OCI-M2 (cell line): ENCODE measurements at regions not wholly inside any gene's neighbourhood (a gene's known extent, or its start where the extent isn't known, plus 50 kb on each side); places are given as distances from the start of the nearest gene placed in this dataset.

Experiments
- DNase-seq: peaks from one replicate; lab custom pipeline; 2025; ENCODE audit not compliant: unreplicated experiment; lab: John Stamatoyannopoulos, UW

DNA sequence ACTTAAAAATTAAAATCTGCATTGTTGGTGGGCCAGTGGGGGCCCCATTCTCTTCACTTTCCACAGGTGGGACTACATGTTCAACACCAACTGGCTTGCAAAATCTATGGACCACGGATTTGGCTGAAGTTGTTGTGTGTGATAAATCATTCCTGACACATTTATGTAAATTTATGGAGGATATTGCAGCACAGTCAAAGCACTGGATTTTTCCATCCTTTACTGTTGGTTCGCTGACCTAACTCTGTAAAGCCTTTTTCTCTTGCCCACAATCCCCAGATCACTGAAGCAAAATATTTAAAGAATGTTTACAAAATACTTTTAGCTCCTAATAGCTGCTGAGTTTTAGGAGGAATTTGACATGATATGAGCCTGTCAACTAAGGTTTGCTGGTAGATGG, 219.7 kb upstream of the PRICKLE1 start:
- DNase-seq = no peak

DNA sequence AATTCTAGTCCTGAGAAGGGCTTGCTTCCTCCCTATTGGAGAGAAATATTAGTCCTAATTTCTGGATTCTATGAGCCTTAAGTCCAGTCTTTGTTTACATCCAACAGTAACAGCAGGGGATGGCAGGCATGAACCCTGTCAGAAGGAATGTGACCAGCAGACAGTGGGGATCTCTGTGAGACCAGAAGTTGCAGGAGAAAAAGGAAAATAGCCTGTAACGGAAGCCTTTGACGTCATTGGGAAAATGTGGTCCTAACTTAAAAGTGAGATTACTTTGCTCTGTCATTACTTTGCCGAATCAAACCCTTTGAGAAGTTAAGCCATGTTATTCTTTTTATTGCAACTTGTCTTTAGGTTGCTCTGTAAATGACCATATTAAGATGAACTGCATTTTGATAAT, 218.2 kb upstream of the PRICKLE1 start:
- DNase-seq = no peak

DNA sequence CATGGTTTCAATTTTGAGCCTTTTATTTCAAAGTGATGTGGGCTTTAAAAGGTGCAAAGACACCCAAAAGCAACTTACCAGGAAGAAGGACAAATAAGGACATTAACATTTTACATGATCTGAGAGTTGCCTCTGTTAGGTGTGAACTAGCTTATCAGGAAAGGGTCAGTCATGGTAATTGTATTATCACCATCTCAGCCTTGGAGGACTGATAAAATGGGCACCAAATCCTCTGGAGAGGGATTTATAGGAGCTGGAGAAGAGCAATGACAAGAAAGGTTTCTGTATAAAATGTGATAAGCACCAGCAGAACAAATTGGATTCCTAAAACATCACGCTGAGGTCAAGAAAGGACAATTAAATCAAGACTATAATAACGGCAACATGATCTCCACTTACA, 217.7 kb upstream of the PRICKLE1 start:
- DNase-seq = no peak

DNA sequence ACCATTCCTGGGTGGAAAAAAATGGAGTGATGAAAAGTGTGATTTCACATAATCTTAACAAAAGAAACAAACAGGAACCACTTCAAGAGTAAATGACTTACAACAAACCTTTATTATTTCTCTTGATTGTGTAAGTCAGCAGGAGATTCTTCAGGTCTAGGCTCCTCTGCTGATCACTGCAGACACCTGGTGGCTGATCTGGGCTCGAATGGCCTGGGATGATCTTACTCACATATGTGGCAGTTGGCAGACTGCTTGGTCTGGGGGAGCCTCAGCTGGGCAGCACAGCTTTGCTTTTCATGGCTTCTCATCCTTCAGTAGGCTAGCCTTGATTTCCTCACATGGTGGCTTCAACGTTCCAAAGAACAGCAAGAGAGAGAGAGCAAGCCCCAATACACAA, 215.4 kb upstream of the PRICKLE1 start:
- DNase-seq = no peak

DNA sequence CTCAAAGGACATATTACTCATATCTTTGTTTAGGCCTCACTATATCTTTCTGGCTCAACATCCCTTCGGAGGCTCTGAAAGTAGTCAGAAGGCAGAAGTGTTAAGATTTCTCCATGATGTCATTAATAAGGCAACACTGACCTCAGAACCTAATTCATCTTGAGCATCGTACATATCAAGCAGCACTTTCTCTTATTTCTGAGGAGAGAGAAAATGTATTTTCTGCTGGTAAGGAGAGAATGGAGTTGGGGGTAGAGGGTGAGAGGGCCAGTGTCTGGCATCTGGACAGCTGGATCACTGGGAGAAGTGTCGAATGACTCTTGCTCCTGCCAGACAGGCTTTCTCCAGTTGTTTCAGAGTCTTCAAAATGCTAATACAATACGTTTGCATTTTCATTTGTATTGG, 213.2 kb upstream of the PRICKLE1 start:
- no peak for DNase-seq

DNA sequence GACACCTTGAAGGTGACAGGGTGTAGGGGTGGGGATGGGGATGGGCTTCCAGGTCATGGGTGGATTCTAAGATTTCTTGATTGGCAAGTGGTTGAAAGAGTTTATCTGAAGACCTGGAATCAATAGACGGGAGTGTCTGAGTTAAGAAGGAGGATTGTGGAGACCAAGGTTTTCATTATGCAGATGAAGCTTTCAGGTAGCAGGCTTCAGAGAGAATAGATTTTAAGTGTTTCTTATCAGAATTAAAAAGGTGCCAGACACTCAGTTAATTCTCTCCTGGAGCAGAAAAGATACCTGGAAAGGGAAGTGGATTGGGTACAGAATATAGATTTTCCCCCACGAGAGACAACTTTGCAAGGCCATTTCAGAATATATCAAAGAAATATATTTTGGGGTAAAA, 211.7 kb upstream of the PRICKLE1 start:
- no peak for DNase-seq

DNA sequence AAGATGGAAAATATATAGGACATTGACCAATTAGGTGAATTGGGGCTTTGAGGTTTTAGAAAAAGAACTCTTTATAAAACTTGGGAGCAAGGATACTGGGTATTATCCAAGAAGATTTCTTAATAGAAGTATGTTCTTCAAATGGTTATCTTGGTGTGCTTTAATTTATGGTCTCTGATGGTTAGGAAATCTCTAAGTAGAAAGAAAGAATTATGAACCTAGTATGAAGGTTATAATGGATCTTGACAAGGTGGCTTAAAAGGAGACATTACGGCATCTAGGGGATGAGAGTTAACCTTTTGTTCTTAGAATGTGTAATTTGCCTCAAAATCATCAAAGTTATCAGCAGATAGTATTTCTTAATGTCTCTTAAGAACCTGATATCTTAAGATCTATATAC, 210.4 kb upstream of the PRICKLE1 start:
- DNase-seq = no peak

DNA sequence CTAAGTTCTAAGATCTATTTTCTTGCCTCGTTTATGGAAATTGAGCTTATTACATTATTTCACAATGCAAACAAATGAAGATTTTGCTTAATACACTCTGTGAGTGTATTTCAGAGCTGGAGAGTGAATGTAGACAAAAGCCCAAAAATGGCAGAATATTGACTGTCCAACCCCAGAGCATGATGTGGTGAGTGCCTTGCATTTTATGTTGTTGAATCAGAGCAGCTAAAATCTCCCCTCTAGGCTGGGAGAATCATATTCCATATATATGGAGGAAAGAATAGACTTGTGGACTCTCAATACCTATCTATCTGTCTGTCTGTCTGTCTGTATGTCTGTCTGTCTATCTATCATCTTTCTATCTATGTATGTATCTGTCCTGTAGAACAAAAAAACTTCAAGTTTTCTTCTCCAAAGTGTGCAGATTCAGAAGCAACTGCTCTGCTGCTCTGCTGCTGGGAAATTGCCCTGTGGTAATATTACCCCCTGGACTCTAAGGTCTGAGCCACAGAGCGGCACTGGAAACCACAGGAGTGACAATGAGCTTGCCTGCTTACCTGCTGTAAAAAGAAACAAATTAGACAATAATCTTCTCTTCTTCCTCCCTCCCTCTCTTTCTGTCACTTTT, 209.4 kb upstream of the PRICKLE1 start:
- no peak for DNase-seq

DNA sequence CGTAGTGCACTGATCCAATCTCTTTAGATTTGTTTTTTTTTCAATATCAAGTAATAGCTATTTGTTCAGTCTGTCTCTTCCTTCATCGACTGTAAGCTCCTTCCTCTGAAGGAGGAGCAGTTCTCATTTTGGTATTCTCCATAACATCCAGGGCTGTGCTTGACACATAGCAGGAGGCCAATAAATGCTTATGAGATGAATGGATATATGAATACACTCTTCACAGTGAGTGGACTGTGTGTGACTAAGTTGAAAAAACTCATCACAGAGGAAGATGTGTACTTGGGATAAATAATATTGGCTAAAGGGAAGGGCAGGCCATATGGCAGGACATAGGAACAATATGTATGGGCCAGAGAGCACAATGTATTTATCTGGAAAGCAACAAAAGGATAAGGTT, 205.3 kb upstream of the PRICKLE1 start:
- DNase-seq = no peak

DNA sequence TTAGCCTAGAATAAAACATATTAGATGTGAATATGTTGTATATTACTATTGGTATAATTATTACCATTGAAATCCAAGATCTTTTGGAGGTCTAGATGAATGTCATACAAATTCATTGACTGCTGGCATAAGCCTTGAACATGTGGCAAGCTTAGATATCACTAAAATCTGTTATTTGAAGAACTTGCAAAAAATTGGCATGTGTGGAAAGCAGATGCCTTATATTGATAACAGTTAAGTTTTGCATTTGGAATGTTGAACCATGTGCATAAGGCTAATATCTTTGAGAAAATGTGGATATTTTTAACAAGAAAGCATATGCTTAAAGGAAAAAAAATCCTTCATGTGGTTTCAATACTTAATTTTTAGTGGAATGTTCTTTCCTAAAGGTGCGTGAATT, 203.6 kb upstream of the PRICKLE1 start:
- DNase-seq = no peak

DNA sequence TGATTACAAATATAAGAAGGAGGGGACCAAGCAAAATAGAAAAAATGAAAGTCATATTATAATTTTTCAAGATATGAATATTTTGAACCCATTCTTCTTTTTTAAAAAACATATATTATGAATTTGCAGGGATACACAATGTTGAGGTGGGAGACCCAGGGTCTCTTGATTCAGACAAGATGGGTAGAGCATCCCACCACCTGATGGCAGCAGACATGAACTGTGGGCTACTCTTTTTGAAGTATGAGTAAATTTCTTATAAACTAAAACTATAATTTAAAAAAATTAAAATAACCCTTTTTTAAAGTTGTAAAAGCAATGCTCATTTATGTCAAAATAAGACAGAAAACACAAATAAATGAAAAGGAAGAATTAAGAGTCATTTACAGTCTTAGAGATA, 202.7 kb upstream of the PRICKLE1 start:
- DNase-seq = no peak

DNA sequence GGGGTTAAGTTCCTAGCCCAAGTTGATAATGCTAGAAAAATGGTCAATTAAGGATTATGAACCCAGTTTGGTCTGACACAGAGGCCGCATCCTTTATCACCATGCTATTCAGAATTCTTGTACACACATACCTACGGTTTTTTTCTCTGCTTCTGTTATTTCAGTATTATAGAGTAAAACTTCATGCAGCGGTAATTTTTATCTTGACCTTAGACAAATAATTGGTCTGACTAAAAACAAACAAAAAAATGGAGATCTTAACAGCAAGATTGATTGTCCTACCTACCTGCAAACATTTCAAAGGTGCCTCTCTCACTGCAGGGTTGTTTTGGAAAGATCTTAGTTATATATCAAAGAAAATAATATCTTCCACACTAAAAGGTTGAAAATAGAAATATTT, 201.9 kb upstream of the PRICKLE1 start:
- no peak for DNase-seq

DNA sequence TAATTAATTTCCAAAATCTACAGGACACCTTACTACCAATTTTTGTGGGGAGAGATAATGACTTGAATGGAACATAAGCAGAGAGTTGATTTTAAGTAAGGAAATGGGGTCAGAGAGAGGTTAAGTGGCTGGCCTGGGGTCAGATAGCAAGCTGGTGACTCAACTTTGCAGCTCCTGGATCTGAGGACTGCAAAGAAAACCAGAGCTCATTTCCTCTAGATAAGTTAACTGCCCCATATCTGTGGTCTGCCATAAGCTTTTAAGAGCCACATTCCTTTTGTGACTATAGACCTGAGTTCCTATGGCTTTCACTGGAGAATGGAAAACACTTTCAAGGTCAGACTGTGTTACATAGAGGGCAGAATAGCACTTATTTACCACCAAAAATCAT, 201.2 kb upstream of the PRICKLE1 start:
- DNase-seq = peak; percentile 50

DNA sequence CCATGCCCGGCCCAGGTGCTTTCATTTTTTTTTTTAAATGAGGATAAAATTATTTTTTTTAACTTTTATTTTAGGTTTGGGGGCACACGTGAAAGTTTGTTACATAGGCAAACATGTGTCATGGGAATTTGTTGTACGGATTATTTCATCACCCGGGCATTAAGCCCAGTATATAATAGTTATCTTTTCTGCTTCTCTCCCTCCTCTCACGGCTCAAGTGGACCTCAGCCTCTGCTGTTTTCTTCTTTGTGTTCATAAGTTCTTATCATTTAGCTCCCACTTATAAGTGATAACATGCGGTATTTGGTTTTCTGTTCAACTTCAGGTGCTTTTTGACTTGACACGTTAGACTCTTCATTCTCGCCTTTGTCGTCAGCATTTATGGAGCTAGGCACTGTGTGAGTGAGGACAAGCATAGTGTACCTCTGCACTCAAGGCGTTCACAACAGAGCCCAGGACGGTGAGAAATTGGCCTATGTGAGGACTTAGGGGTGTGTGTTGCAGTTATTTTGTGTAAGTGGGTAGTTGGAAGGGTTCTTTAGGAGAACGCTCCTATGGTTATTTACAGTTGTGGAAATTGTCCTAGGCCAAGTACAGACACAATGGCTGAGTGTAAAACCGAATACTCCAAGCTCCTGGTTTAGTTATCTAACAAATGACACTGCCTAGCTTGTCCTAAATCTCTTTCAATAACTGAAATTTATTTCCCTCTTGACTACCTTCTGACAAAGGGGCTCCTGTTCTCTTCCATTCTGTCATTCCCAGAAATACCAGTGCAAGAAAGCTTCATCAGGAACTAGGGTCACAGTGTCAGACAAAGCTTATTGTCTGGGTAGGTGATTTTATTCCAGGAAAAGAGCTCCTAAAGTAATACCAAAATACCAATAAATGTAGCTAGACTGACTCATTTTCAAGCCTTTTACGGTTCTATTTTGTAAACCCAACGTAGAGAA, 200.5 kb upstream of the PRICKLE1 start:
- no peak for DNase-seq

DNA sequence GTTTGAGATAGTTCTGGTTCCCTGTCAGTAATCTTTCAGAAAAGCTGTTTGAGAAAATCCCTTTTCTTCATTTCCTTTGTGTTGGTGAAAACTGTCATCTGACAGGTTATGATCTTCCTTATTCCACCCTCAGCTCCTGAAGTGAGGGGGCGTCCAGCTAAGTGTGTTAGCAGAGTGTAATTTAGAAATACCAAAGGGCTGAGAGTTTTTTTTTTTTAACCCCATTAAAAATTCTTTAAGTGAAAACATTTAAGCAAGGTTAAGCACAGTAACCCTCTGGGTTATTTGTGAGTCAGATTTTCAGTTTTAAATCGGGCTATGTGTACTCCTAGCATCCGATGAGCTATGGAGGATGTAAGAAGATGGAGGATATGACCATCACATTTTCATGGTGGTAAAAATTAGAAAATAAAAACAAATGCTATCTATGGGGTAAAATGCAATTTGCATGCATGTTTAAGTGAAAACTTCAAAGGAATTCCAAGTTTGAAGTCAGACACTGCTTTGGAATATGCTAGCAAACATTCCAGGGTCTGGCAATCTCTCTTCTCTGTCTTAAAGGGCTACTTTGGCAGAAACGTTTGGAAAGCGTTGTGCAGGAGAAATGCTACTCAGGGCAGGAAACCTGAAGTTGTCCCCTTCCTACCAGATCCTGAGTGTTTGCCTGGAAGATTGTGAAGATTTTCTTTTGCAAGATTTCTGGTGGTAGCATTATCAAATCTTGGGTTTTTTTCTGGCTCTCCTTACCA, 197.0 kb upstream of the PRICKLE1 start:
- DNase-seq = no peak

DNA sequence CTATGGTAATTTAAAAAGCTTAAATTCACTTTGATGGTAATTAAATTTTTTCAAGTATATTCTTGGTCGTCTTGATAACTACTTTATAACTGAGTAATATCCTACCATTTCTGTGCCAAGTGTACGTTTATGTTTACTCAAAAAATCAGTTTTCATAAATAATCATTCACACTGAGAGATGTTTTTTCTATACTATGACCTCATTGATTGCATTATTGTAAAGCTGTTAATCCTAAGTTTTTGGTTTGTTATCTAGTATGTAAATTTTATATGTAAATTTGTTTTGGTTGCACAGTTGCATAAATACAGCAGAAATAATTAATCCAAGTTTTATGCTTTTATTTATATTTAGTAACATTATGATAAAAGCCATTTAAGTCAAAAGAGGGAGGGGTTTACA, 196.4 kb upstream of the PRICKLE1 start:
- DNase-seq = no peak

DNA sequence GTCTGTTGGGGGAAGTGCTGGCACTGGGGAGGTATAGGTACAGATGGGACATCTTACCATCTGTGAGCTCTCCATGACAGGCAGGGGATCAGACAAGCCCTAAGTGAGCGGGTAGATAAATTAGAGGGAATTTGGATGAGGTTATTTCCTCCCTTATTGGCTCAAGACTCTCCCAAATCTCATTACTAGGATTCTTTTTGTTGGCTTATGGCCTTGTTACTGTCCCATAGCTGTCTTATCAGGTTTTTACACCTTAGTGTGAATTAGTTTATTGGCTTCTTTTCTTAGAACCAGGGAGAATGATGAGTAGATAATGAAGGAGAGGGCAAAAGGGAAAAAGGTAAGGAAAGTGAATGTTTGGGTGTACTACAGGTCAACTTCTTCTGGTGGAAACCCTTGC, 191.1 kb upstream of the PRICKLE1 start:
- no peak for DNase-seq

DNA sequence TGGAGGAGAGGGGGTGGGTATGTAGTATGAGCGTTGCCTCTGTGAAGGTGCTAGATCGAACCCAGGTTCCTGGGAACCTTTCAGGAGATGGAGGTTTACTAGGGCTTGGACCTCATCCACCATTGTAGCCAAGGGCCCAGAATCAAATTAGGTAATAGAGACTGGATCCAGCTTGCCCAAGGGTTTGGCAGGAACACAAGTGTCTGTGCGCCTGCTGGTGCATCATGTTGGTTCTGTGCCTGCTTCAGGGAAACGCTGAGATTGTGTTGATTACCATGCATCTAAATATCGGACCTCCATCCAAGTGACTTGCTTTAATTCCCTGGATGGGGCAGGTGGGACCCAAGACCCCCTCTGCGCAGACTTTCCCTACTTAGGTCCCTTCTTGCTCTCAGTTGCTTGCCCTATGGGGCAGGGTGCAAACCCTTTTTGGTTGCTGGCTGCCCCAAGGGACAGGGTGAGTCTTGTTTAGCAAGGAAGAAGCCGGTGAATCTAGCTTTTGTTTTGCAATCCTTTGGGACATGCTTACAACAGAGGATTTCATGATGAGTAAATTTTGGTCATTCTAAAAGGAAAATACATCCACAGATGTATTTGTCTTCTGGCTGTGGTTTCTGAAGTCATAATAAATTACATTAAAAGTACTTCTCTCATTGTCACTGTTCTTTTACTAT, 189.8 kb upstream of the PRICKLE1 start:
- DNase-seq = no peak

DNA sequence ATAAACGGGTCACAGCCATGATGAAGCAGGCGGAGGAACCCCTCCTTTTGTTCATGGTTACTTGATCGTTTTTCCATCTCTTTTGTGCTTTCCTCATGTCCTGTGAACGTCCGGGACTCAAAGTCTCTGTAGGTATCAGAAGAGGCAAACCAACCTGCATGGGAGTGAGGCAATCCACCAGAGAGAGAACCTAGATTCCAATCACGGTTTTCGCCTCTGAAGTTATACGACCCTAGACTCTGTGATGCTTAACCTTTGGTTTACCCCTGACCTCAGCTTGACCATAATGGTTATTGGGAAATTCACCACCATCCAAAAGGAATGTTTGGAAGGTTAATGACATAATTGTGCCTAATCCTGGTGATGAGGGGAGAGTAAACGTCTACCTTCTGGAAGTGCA, 186.8 kb upstream of the PRICKLE1 start:
- DNase-seq = no peak

DNA sequence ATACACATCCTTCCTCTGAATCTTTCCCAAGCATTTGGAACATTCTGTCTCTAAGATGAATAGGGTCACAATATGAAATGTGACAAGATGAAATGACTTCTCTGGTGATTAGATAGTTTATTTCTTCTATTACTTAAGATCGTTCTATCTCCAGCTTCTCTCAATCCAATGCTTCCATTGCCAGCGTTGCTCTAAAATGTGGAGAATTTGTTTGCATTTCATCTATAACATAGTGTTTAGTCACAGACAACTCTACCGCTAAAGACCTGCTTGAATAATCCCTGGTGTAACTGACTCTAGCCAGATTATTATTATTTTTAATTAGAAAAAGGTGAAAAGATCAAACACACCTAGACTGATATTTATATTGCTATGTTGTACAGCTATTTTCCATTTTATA, 184.7 kb upstream of the PRICKLE1 start:
- no peak for DNase-seq

DNA sequence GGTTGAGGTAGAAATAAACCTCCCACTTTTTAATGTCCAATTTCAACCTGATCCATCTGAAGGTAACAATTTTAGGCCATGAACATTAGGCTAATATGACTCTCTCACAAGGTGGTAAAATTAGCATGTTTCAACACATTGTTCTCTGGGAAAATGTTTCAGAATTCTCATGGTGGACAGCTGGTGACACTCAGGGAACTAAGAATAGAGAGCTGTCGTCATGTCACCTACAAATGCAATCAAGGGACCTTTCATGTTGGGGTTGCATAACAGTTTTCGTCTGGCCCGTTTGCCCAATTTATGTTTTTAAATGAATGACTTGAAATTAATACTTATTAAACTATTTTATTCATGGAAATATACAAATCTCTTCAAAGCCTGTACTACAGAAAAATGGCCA, 180.7 kb upstream of the PRICKLE1 start:
- no peak for DNase-seq
